ENCODE measurements at regions not wholly inside any gene's neighbourhood (a gene's known extent, or its start where the extent isn't known, plus 50 kb on each side); places are given as distances from the start of the nearest gene placed in this dataset.

DNA sequence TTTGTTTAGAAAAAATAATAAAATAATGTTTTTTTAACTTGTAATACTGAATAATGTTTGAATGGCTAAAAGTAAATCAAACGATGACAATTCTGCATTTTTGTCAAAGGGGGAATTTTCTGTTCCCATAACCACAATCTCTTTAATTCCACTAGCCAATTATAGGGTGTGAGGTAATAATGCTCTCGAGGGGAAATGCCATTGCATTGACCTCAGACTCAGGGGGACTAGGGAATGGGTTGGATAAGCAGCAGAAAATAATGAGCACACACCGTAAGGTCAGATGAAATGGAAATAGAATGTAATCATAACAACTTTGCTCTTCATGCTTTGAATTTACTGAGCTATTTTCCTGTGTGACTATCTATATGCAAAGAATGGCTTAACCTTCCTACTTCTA is 584.7 kb downstream of the RFPL4B start:
- H3K36me3 ChIP-seq (replicated peaks in 1 of 2; ENCODE audit: control insufficient read depth in 1 of 2, insufficient read depth in 2 of 2, low read length in 1 of 2) = no peaks in the 10 kb centered on the region
- ChIA-PET POLR2A (no interaction called here), CTCF (no interaction called here)
- H3K9me3 ChIP-seq = no peaks in the 10 kb centered on the region
- H3K27ac ChIP-seq (ENCODE audit: low read depth in 2 of 2, low read length in 1 of 2) = no peak overlapping the region; a peak in 1 of 4 replicates
- no peak for DNase-seq
- H2AFZ ChIP-seq (ENCODE audit: low read depth) = no peak overlapping the region
- WGBS (ENCODE audit: low lambda C conversion rate) = 60% methylated on average over 3 of the region's 3 CpGs
- TF ChIP-seq NFIC (IDR thresholded peaks at IDR 0.05; ENCODE audit: borderline replicate concordance) = no peak
- TF ChIP-seq MXI1 (IDR thresholded peaks at IDR 0.05; ENCODE audit: low read depth, low read length) = no peak
- TF ChIP-seq YY1 (IDR thresholded peaks at IDR 0.05; ENCODE audit: low read depth) = no peak
- TF ChIP-seq, protein P1, sequence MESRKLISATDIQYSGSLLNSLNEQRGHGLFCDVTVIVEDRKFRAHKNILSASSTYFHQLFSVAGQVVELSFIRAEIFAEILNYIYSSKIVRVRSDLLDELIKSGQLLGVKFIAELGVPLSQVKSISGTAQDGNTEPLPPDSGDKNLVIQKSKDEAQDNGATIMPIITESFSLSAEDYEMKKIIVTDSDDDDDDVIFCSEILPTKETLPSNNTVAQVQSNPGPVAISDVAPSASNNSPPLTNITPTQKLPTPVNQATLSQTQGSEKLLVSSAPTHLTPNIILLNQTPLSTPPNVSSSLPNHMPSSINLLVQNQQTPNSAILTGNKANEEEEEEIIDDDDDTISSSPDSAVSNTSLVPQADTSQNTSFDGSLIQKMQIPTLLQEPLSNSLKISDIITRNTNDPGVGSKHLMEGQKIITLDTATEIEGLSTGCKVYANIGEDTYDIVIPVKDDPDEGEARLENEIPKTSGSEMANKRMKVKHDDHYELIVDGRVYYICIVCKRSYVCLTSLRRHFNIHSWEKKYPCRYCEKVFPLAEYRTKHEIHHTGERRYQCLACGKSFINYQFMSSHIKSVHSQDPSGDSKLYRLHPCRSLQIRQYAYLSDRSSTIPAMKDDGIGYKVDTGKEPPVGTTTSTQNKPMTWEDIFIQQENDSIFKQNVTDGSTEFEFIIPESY (IDR thresholded peaks at IDR 0.05; ENCODE audit: borderline replicate concordance, low read depth) = no peak
- no peak for TF ChIP-seq FOSL2 (IDR thresholded peaks at IDR 0.05; ENCODE audit: borderline replicate concordance, low read depth)
- TF ChIP-seq RCOR1 (IDR thresholded peaks at IDR 0.05; ENCODE audit: low read length) = no peak
- TF ChIP-seq, protein P2, sequence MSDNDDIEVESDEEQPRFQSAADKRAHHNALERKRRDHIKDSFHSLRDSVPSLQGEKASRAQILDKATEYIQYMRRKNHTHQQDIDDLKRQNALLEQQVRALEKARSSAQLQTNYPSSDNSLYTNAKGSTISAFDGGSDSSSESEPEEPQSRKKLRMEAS (IDR thresholded peaks at IDR 0.05; ENCODE audit: low read depth) = no peak
- TF ChIP-seq FOXJ3 (CRISPR knock-in tag; IDR thresholded peaks at IDR 0.05) = no peak
- TF ChIP-seq, protein P3, sequence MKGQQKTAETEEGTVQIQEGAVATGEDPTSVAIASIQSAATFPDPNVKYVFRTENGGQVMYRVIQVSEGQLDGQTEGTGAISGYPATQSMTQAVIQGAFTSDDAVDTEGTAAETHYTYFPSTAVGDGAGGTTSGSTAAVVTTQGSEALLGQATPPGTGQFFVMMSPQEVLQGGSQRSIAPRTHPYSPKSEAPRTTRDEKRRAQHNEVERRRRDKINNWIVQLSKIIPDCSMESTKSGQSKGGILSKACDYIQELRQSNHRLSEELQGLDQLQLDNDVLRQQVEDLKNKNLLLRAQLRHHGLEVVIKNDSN (IDR thresholded peaks at IDR 0.05; ENCODE audit: borderline replicate concordance, low read depth) = no peak
- no peak for TF ChIP-seq TCF12 (IDR thresholded peaks at IDR 0.05)
- TF ChIP-seq GABPA (IDR thresholded peaks at IDR 0.05; ENCODE audit: low read depth) = no peak
- TF ChIP-seq NRF1 (IDR thresholded peaks at IDR 0.05; ENCODE audit: low read depth, low read length) = no peak
- no peak for TF ChIP-seq RXRA (IDR thresholded peaks at IDR 0.05; ENCODE audit: borderline replicate concordance, low read depth)
- no peak for TF ChIP-seq TEAD4 (IDR thresholded peaks at IDR 0.05; ENCODE audit: borderline replicate concordance, insufficient read depth)
- TF ChIP-seq, protein P4, sequence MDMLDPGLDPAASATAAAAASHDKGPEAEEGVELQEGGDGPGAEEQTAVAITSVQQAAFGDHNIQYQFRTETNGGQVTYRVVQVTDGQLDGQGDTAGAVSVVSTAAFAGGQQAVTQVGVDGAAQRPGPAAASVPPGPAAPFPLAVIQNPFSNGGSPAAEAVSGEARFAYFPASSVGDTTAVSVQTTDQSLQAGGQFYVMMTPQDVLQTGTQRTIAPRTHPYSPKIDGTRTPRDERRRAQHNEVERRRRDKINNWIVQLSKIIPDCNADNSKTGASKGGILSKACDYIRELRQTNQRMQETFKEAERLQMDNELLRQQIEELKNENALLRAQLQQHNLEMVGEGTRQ (IDR thresholded peaks at IDR 0.05; ENCODE audit: borderline replicate concordance, low read depth, low read length) = no peak
- TF ChIP-seq SMC3 (IDR thresholded peaks at IDR 0.05; ENCODE audit: low read depth, low read length) = no peak
- TF ChIP-seq, protein P5, sequence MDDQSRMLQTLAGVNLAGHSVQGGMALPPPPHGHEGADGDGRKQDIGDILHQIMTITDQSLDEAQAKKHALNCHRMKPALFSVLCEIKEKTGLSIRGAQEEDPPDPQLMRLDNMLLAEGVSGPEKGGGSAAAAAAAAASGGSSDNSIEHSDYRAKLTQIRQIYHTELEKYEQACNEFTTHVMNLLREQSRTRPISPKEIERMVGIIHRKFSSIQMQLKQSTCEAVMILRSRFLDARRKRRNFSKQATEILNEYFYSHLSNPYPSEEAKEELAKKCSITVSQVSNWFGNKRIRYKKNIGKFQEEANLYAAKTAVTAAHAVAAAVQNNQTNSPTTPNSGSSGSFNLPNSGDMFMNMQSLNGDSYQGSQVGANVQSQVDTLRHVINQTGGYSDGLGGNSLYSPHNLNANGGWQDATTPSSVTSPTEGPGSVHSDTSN (IDR thresholded peaks at IDR 0.05) = no peak
- TF ChIP-seq FOXM1 (IDR thresholded peaks at IDR 0.05; ENCODE audit: low read depth) = no peak
- TF ChIP-seq, protein P6, sequence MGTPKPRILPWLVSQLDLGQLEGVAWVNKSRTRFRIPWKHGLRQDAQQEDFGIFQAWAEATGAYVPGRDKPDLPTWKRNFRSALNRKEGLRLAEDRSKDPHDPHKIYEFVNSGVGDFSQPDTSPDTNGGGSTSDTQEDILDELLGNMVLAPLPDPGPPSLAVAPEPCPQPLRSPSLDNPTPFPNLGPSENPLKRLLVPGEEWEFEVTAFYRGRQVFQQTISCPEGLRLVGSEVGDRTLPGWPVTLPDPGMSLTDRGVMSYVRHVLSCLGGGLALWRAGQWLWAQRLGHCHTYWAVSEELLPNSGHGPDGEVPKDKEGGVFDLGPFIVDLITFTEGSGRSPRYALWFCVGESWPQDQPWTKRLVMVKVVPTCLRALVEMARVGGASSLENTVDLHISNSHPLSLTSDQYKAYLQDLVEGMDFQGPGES (IDR thresholded peaks at IDR 0.05; ENCODE audit: low read depth, low read length) = no peak
- TF ChIP-seq RFX5 (IDR thresholded peaks at IDR 0.05; ENCODE audit: low read length) = no peak
- no peak overlapping the region for H3K4me2 ChIP-seq
- no peaks in the 10 kb centered on the region for H3K27me3 ChIP-seq (ENCODE audit: insufficient read depth)
- H3K4me1 ChIP-seq (ENCODE audit: control insufficient read depth in 1 of 2, insufficient read depth in 2 of 2, low read depth in 1 of 2, low read length in 1 of 2) = peaks cover 0 to 9% of the 10 kb centered on the region in 2 experiments; a peak in 2 of 4 replicates
- H3K4me3 ChIP-seq (ENCODE audit: low read depth in 2 of 2, low read length in 1 of 2) = no peak overlapping the region
- peaks cover 4% of the 10 kb centered on the region for H3F3A ChIP-seq (replicated peaks; ENCODE audit: insufficient read depth)
- H3K79me2 ChIP-seq (ENCODE audit: insufficient read depth) = no peaks in the 10 kb centered on the region
- no peak overlapping the region for H3K9ac ChIP-seq
- no peaks in the 10 kb centered on the region for H4K20me1 ChIP-seq (ENCODE audit: insufficient read depth)
- H3K9me2 ChIP-seq = no peaks in the 10 kb centered on the region

Measured in SK-N-SH (cell line).